DMS114 treated with DMSO at 0.1 percent for 48 hours (cell line): ENCODE measurements at regions not wholly inside any gene's neighbourhood (a gene's known extent, or its start where the extent isn't known, plus 50 kb on each side); places are given as distances from the start of the nearest gene placed in this dataset.
A peak's percentile ranks its signal among the peaks of the same experiment; 100 is the strongest.

ENCODE experiments used
- DNase-seq: peaks from one replicate; lab custom pipeline; 2025; ENCODE audit not compliant: unreplicated experiment; lab: John Stamatoyannopoulos, UW

GRCh38 chr1:170864238-170864637 lies 71.1 kb upstream of the MROH9 start:
- no peak for DNase-seq

DNA sequence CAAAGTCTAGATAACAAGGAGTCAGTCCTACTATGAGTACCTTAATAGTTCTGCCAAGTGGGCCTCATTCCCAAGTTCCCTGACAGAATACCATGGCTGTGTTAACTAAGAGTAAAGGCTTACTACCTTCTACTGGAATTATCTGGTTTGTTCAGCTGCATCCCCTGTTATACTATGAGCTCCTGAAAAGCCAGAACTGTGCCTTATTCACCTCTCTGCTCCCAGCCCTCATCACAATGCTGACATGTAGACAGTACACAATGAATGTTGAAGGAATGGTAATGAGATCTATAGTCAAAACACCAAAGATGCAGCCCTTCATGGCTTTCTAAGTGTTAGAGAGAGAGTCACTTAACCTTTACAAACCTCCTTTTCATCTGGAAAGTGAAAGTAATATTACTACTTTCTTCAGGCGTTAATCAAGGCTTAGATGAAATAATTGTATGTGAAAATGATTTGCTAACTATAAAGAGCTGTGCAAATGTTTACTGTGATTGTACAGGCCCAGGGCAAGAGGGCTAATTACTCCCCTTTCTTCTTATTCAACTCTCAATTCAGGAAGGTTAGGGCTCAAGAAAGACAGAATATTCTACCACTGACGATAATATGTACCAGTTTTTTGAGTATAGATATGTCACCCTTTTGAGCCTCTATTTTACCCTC lies 70.3 kb upstream of the MROH9 start:
- no peak for DNase-seq

- no peak for DNase-seq
Observed at GRCh38 chr1:170866646-170867045, 68.7 kb upstream of the MROH9 start.

DNA sequence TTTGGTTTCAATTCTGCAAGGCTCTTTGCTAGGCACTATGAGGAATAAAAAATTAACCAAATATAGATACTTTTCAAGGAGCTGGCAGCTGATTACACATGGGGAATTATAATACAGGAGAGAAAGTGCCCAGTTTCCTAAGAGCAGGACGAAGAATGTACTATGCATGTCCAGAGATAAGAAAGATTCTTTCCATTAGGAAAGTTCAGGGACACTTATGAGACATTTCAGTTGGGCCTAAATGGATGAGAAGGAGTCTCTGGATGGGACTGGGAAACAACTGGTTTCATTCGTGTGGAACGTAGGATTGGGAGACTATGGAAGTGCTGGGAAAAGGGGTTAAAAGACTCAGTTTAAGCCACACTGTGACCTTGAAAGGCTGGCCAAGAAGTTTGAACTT lies 63.5 kb upstream of the MROH9 start:
- no peak for DNase-seq

DNA sequence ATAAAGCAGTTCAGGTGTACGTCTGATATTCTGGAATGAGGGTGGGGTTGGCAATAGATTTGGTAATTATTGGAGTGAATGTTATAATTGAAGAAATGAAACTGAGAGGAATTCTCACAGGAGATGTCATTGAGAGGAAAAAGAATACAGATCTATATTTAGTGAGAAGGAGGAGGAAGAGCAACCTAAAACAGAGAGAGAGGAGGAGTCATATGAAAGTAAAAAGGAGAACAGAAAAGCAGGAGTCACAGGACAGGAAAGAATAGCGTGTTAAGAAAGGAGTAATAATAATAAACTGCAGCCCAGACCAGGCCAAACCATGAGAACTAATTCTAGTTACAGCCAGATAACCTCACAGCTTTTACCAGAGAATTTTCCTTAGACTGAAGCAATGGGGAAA lies 62.7 kb upstream of the MROH9 start:
- DNase-seq, result no peak

GRCh38 chr1:170874671-170875070 lies 60.7 kb upstream of the MROH9 start:
- DNase-seq, result no peak

DNA sequence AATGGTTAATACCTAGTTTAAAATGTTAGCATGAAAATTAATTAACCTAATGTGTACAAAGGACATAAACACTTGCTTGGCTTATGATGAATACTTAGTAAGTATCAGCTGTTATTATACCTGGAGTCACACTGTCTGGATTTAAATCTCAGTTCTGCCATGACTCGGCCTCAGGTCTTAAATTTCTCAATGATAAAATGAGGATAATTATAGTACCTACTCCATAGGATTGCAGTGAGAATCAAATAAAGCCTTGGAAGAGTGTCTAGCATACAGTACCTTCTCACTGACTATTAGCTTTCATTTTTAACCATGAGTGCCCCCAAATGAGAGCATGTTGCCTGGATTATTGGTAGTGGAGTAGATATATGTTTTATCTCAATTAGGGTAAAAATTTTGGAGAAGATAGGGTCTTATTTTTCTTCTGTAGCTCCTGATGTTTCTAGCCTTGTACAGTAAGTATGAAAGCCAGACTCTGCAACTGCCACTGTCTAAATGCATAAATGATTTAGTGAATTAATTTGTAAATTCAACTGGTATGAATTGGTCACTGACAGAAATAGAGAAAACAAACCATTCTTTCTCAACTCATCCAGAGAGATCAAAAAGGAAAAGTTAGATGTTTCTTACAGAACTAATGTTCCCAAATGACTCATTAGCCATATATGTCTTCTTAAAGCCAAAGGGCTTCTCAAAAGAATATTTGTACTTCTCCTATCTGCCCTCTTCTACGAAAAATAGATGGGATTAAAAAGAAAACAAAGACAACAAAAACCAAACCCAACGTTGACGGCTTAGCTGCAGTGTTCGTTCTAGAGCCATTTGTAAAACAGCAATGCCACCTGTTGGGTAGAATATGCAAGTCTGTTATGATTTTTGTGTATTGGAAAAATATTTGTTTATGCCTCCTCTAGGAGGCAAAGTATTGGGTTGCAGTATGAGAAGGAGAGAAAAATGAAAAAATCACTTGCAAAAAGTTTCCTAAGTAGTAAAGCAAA lies 53.8 kb upstream of the MROH9 start:
- peak; percentile 46 for DNase-seq
